WTC11 (cell line): ENCODE measurements at regions not wholly inside any gene's neighbourhood (a gene's known extent, or its start where the extent isn't known, plus 50 kb on each side); places are given as distances from the start of the nearest gene placed in this dataset.

Experiments used
- ATAC-seq: fragments of 200-7000 bp; cut with Tn5 transposase; 2 replicates; pipeline ENCODE4 v1.10.0; 2021; ENCODE audit warnings: mild to moderate bottlenecking, moderate library complexity
- CTCF ChIA-PET: fragments of 300-600 bp; sonication (Branson Sonifier 250); formaldehyde crosslinking; loops from one replicate; lab custom pipeline; 2021; ENCODE audit warnings: antibody characterized with exemption; lab: Charles Lee
- POLR2A ChIA-PET: fragments of 350-600 bp; sonication (Branson Sonifier 250); formaldehyde crosslinking; loops from one replicate; lab custom pipeline; 2021; ENCODE audit warnings: antibody characterized with exemption; lab: Charles Lee
- DNase-seq: peaks from one replicate; pipeline ENCODE4 v3.0.0; 2021; ENCODE audit warnings: low spot score
- H3K27ac Mint-ChIP-seq: 2 replicates; pipeline ENCODE4 v1.8.0; 2021; ENCODE audit warnings: mixed read lengths
- H3K27me3 Mint-ChIP-seq: 2 replicates; pipeline ENCODE4 v1.8.0; 2021; ENCODE audit warnings: low read depth, mild to moderate bottlenecking, moderate library complexity, mixed read lengths
- H3K36me3 Mint-ChIP-seq: 2 replicates; pipeline ENCODE4 v1.8.0; 2021; ENCODE audit warnings: mixed read lengths
- H3K4me1 Mint-ChIP-seq: 2 replicates; pipeline ENCODE4 v1.8.0; 2022; ENCODE audit warnings: mixed read lengths
- H3K4me3 Mint-ChIP-seq: 2 replicates; pipeline ENCODE4 v1.8.0; 2021; ENCODE audit warnings: mild to moderate bottlenecking, moderate library complexity, mixed read lengths
- H3K9me3 Mint-ChIP-seq: 2 replicates; pipeline ENCODE4 v1.8.0; 2021; ENCODE audit warnings: mixed read lengths
- ATF1 ChIP-seq: sonication (generic); formaldehyde crosslinking; IDR thresholded peaks from 2 replicates; pipeline ENCODE4 v1.8.1; 2023; ENCODE audit warnings: mild to moderate bottlenecking, moderate library complexity, missing genetic modification reagents
- GTF2I ChIP-seq: fragments of 250-450 bp; sonication (Bioruptor Pico); conservative IDR thresholded peaks from 2 replicates; pipeline ENCODE4 v1.4.0; 2021; ENCODE audit warnings: mild to moderate bottlenecking
- HMGA2 ChIP-seq: fragments of 250-450 bp; sonication (Bioruptor Pico); IDR thresholded peaks from 2 replicates; pipeline ENCODE4 v1.4.0; 2021; ENCODE audit warnings: mild to moderate bottlenecking, moderate library complexity
- NFYB ChIP-seq: sonication (generic); formaldehyde crosslinking; conservative IDR thresholded peaks from 2 replicates; pipeline ENCODE4 v1.8.0; 2022; ENCODE audit warnings: low read depth, missing genetic modification reagents
- NR3C1 ChIP-seq: sonication (generic); formaldehyde crosslinking; conservative IDR thresholded peaks from 2 replicates; pipeline ENCODE4 v1.8.1; 2023; ENCODE audit warnings: low read depth, mild to moderate bottlenecking, missing genetic modification reagents
- RELA ChIP-seq: sonication (generic); formaldehyde crosslinking; IDR thresholded peaks from 2 replicates; pipeline ENCODE4 v1.8.1; 2022; ENCODE audit warnings: missing genetic modification reagents, mild to moderate bottlenecking, borderline replicate concordance
- SMAD3 ChIP-seq: sonication (generic); formaldehyde crosslinking; IDR thresholded peaks from 2 replicates; pipeline ENCODE4 v1.8.0; 2022; ENCODE audit warnings: missing genetic modification reagents, mild to moderate bottlenecking, borderline replicate concordance
- SOX15 ChIP-seq: fragments of 250-450 bp; sonication (Bioruptor Pico); IDR thresholded peaks from 2 replicates; pipeline ENCODE4 v1.9.0; 2021; ENCODE audit warnings: mild to moderate bottlenecking
- SP1 ChIP-seq: sonication (generic); formaldehyde crosslinking; conservative IDR thresholded peaks from 2 replicates; pipeline ENCODE4 v1.8.1; 2022; ENCODE audit warnings: missing genetic modification reagents
- ZNF416 ChIP-seq: fragments of 250-450 bp; sonication (Bioruptor Pico); IDR thresholded peaks from 2 replicates; pipeline ENCODE4 v1.9.0; 2021; ENCODE audit warnings: mild to moderate bottlenecking, inconsistent platforms
- ZNF671 ChIP-seq: fragments of 250-450 bp; sonication (Bioruptor Pico); IDR thresholded peaks from 2 replicates; pipeline ENCODE4 v1.8.0; 2021; ENCODE audit warnings: mild to moderate bottlenecking
- TF ChIP-seq, protein P1 (sequence below): sonication (generic); formaldehyde crosslinking; conservative IDR thresholded peaks from 2 replicates; pipeline ENCODE4 v1.8.1; 2023; ENCODE audit warnings: mild to moderate bottlenecking, low read depth, missing genetic modification reagents, moderate library complexity
- TF ChIP-seq, protein P2 (sequence below): sonication (generic); formaldehyde crosslinking; IDR thresholded peaks from 2 replicates; pipeline ENCODE4 v1.8.1; 2023; ENCODE audit warnings: mild to moderate bottlenecking, missing genetic modification reagents, moderate library complexity
- TF ChIP-seq, protein P3 (sequence below): fragments of 200-600 bp; IDR thresholded peaks from 2 replicates; pipeline ENCODE4 v1.8.0; 2022; ENCODE audit warnings: antibody characterized with exemption
- TF ChIP-seq, protein P4 (sequence below): sonication (generic); formaldehyde crosslinking; IDR thresholded peaks from 2 replicates; pipeline ENCODE4 v1.8.1; 2023; ENCODE audit warnings: mild to moderate bottlenecking, missing genetic modification reagents
- TF ChIP-seq, protein P5 (sequence below): sonication (generic); formaldehyde crosslinking; IDR thresholded peaks from 2 replicates; pipeline ENCODE4 v1.8.0; 2022; ENCODE audit warnings: mild to moderate bottlenecking, missing genetic modification reagents
- TF ChIP-seq, protein P6 (sequence below): sonication (generic); formaldehyde crosslinking; IDR thresholded peaks from 2 replicates; pipeline ENCODE4 v1.8.0; 2023; ENCODE audit warnings: missing genetic modification reagents, mild to moderate bottlenecking, borderline replicate concordance

DNA sequence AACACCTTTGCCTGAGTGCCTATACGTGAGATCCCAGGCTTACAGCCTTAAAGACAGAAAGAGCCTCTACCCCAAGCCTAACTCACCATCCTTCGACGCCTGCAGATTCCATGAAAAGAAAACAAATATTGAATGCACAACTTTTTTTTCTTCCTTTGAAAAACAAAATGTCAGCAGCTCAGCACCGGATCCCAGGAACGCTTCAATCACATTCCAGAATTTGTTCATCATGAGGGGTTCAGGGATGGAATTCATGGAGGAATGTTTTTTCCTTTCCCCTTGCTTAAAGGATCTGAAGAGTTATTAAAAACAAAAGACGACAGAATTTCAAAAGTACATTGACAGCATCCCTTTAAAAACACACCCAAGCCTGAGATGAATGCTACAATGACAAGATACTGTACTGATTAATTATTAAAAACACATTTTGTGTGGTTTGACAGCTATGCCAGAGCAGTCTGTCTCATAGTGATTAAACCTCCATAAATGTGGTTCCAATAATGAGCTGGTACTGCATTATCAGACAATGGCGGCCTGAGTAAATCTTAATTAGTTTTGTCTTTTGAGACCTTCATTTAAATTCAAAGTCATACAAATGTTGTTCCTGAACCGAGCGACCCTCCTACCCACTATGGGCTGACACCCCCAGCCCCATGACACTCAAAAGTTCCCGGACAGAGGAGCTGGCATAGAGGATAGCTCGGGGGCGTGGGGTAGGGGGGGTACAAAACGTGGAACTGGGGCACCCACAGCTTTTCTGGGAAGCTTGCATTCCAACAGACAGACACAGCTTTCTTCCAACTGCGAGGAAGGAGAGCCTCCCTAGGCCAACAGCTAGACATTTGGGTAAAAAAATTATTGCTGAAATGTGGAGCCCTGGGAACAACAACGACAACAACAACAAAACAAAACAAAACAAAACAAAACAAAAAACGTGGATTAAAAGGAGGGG, 227.5 kb downstream of the TTC32 start (continued):
- TF ChIP-seq, protein P1, sequence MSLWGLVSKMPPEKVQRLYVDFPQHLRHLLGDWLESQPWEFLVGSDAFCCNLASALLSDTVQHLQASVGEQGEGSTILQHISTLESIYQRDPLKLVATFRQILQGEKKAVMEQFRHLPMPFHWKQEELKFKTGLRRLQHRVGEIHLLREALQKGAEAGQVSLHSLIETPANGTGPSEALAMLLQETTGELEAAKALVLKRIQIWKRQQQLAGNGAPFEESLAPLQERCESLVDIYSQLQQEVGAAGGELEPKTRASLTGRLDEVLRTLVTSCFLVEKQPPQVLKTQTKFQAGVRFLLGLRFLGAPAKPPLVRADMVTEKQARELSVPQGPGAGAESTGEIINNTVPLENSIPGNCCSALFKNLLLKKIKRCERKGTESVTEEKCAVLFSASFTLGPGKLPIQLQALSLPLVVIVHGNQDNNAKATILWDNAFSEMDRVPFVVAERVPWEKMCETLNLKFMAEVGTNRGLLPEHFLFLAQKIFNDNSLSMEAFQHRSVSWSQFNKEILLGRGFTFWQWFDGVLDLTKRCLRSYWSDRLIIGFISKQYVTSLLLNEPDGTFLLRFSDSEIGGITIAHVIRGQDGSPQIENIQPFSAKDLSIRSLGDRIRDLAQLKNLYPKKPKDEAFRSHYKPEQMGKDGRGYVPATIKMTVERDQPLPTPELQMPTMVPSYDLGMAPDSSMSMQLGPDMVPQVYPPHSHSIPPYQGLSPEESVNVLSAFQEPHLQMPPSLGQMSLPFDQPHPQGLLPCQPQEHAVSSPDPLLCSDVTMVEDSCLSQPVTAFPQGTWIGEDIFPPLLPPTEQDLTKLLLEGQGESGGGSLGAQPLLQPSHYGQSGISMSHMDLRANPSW (CRISPR knock-in tag), result no peak
- TF ChIP-seq, protein P2, sequence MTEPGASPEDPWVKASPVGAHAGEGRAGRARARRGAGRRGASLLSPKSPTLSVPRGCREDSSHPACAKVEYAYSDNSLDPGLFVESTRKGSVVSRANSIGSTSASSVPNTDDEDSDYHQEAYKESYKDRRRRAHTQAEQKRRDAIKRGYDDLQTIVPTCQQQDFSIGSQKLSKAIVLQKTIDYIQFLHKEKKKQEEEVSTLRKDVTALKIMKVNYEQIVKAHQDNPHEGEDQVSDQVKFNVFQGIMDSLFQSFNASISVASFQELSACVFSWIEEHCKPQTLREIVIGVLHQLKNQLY, result no peak
- TF ChIP-seq RELA (CRISPR knock-in tag) (no peak), ZNF671 (CRISPR knock-in tag) (no peak)

DNA sequence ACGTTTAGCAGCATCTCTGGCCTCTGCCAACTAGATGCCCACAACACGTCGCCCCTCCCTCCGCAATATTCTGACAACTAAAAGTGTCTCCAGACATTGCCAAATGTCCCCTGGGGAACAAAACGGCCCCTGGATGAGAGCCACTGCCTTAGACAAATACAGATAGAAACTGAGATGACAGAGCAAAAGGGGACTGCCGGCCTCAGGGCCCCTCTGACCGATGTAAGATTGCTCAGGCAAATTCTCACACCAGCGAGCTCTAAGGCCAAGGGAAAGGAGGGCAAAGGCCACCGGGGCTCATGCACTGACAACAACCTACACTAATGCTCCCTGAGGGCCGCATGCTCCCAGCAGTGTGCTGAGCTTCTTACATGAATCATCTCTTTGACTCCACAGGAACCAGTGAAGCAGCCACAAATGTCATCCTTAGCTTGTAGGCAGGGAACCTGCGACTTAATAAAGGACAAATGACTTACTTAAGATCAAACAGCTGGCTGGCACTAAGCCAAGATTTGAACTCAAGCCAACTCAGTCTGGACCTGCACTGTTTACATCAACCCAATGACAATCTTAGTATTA, 228.5 kb downstream of the TTC32 start:
- Mint-ChIP-seq H3K36me3 (no peaks in the 10 kb centered on the region), H3K27ac (peak overlapping the region; percentile 38; the same call in 1 of the 2 replicates), H3K4me1 (no peaks in the 10 kb centered on the region), H3K4me3 (no peak overlapping the region), H3K27me3 (no peaks in the 10 kb centered on the region), H3K9me3 (no peaks in the 10 kb centered on the region)
- ChIA-PET POLR2A (interaction anchor here (0.5 kb wide), 1 partner anchor 17 kb away, joined by 3 read pairs; no protein-coding TSS in a partner anchor), CTCF (interaction anchor here (1.2 to 1.3 kb wide), 2 partner anchors 31 to 73 kb away, joined by 4 to 5 read pairs; no protein-coding TSS in a partner anchor)
- TF ChIP-seq, protein P2, result no peak
- TF ChIP-seq NR3C1 (CRISPR knock-in tag) (no peak), SP1 (CRISPR knock-in tag) (no peak), NFYB (no peak), SOX15 (CRISPR knock-in tag) (no peak), SMAD3 (no peak), ZNF416 (CRISPR knock-in tag) (no peak), GTF2I (CRISPR knock-in tag) (no peak)
- TF ChIP-seq, protein P3, sequence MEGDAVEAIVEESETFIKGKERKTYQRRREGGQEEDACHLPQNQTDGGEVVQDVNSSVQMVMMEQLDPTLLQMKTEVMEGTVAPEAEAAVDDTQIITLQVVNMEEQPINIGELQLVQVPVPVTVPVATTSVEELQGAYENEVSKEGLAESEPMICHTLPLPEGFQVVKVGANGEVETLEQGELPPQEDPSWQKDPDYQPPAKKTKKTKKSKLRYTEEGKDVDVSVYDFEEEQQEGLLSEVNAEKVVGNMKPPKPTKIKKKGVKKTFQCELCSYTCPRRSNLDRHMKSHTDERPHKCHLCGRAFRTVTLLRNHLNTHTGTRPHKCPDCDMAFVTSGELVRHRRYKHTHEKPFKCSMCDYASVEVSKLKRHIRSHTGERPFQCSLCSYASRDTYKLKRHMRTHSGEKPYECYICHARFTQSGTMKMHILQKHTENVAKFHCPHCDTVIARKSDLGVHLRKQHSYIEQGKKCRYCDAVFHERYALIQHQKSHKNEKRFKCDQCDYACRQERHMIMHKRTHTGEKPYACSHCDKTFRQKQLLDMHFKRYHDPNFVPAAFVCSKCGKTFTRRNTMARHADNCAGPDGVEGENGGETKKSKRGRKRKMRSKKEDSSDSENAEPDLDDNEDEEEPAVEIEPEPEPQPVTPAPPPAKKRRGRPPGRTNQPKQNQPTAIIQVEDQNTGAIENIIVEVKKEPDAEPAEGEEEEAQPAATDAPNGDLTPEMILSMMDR, result no peak
- TF ChIP-seq, protein P4, sequence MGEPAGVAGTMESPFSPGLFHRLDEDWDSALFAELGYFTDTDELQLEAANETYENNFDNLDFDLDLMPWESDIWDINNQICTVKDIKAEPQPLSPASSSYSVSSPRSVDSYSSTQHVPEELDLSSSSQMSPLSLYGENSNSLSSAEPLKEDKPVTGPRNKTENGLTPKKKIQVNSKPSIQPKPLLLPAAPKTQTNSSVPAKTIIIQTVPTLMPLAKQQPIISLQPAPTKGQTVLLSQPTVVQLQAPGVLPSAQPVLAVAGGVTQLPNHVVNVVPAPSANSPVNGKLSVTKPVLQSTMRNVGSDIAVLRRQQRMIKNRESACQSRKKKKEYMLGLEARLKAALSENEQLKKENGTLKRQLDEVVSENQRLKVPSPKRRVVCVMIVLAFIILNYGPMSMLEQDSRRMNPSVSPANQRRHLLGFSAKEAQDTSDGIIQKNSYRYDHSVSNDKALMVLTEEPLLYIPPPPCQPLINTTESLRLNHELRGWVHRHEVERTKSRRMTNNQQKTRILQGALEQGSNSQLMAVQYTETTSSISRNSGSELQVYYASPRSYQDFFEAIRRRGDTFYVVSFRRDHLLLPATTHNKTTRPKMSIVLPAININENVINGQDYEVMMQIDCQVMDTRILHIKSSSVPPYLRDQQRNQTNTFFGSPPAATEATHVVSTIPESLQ (CRISPR knock-in tag), result no peak
- ATAC-seq, result no peak
- DNase-seq, result no peak

DNA sequence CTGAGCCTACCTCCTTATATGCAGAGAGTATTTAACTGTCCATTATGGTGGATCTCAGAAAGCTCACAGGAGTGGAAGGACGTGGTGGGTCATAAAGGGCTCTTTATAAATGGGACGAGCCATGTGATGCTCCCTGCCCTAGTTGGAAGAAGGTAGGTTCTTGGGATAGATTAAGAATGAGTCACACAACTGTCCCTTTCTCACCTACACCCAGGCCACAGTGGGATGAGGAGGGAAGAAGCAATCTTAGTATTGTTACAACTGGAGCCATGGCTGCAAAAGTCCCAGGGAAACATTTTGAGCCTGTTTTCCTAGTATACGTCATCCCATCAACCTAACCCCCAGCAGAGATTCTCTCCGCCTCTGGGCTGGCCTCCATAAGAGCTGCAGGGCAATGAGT, 229.9 kb downstream of the TTC32 start:
- no peak overlapping the region for H3K27ac Mint-ChIP-seq
- no peak for DNase-seq
- H3K4me1 Mint-ChIP-seq, result no peaks in the 10 kb centered on the region
- H3K36me3 Mint-ChIP-seq, result no peaks in the 10 kb centered on the region
- POLR2A ChIA-PET, result no interaction called here
- H3K9me3 Mint-ChIP-seq, result no peaks in the 10 kb centered on the region
- no peak for ATAC-seq
- no peak overlapping the region for H3K4me3 Mint-ChIP-seq
- no peaks in the 10 kb centered on the region for H3K27me3 Mint-ChIP-seq
- CTCF ChIA-PET, result interaction anchor here (0.6 kb wide), 1 partner anchor 191 kb away, joined by 3 read pairs; no protein-coding TSS in a partner anchor
- TF ChIP-seq, protein P5, sequence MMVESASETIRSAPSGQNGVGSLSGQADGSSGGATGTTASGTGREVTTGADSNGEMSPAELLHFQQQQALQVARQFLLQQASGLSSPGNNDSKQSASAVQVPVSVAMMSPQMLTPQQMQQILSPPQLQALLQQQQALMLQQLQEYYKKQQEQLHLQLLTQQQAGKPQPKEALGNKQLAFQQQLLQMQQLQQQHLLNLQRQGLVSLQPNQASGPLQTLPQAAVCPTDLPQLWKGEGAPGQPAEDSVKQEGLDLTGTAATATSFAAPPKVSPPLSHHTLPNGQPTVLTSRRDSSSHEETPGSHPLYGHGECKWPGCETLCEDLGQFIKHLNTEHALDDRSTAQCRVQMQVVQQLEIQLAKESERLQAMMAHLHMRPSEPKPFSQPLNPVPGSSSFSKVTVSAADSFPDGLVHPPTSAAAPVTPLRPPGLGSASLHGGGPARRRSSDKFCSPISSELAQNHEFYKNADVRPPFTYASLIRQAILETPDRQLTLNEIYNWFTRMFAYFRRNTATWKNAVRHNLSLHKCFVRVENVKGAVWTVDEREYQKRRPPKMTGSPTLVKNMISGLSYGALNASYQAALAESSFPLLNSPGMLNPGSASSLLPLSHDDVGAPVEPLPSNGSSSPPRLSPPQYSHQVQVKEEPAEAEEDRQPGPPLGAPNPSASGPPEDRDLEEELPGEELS (CRISPR knock-in tag), result no peak
- TF ChIP-seq ATF1 (CRISPR knock-in tag), result no peak
- no peak for TF ChIP-seq HMGA2 (CRISPR knock-in tag)
- TF ChIP-seq, protein P6, sequence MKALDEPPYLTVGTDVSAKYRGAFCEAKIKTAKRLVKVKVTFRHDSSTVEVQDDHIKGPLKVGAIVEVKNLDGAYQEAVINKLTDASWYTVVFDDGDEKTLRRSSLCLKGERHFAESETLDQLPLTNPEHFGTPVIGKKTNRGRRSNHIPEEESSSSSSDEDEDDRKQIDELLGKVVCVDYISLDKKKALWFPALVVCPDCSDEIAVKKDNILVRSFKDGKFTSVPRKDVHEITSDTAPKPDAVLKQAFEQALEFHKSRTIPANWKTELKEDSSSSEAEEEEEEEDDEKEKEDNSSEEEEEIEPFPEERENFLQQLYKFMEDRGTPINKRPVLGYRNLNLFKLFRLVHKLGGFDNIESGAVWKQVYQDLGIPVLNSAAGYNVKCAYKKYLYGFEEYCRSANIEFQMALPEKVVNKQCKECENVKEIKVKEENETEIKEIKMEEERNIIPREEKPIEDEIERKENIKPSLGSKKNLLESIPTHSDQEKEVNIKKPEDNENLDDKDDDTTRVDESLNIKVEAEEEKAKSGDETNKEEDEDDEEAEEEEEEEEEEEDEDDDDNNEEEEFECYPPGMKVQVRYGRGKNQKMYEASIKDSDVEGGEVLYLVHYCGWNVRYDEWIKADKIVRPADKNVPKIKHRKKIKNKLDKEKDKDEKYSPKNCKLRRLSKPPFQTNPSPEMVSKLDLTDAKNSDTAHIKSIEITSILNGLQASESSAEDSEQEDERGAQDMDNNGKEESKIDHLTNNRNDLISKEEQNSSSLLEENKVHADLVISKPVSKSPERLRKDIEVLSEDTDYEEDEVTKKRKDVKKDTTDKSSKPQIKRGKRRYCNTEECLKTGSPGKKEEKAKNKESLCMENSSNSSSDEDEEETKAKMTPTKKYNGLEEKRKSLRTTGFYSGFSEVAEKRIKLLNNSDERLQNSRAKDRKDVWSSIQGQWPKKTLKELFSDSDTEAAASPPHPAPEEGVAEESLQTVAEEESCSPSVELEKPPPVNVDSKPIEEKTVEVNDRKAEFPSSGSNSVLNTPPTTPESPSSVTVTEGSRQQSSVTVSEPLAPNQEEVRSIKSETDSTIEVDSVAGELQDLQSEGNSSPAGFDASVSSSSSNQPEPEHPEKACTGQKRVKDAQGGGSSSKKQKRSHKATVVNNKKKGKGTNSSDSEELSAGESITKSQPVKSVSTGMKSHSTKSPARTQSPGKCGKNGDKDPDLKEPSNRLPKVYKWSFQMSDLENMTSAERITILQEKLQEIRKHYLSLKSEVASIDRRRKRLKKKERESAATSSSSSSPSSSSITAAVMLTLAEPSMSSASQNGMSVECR (CRISPR knock-in tag), result no peak
